Glomerular visceral epithelial cell (primary cell): ENCODE measurements at regions not wholly inside any gene's neighbourhood (a gene's known extent, or its start where the extent isn't known, plus 50 kb on each side); places are given as distances from the start of the nearest gene placed in this dataset.
"Not testable (repeated sequence)": the region's sequence is repeated elsewhere in the genome, so short reads cannot be mapped to it uniquely, and the experiment has no call there.

Experiments used
- DNase-seq: peaks from one replicate; pipeline ENCODE4 v3.0.0-alpha.2; 2016; ENCODE audit errors: extremely low spot score

GRCh38 chr6:28623242-28623641, 97.6 kb downstream of the GPX5 start:
- DNase-seq = not testable (repeated sequence)

- not testable (repeated sequence) for DNase-seq
Measured at GRCh38 chr6:28626386-28626785, 100.7 kb downstream of the GPX5 start.

GRCh38 chr6:28632326-28632851, 106.7 kb downstream of the GPX5 start:
- DNase-seq = no peak

DNA sequence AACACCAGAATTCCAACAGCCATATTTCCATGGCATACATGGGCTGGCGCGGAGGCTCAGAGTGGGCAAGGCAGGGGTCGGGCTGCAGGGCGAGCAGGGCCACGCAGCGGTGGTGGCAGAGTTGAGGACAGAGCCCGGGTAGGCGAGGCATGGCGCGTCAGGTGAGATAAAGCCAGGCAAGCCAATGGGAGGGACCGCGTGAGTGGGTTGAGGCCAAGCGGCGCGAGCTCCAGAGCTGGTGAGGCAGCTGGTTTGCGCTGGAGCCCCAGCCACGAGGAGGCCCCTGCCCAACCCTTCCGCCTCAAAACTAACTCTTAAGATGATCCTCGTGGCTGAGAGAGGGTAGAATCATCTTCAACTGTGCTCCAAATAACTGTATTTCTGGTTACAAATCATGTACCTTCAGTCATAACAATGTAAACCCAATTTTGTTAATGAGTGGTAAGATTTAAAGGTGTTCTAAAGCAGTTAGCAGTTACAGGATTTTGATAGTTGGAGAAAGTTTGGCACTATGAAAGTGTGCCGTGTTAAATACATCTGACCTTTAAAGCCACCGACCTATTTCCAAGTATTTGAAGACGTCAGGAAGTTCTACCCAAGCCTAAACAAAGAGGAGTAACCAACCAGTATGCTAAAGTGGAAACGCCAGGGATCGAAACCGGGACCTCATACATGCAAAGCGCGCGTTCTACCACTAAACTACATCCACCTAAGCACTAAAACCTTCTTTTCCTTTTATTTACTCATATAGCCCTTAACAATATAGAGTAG, 107.9 kb downstream of the GPX5 start:
- no peak for DNase-seq

GRCh38 chr6:28634411-28634760, 108.7 kb downstream of the GPX5 start:
- DNase-seq = no peak

- DNase-seq = no peak
Measured at GRCh38 chr6:28634761-28635546, 109.3 kb downstream of the GPX5 start.

GRCh38 chr6:28635547-28636158, 110.0 kb downstream of the GPX5 start:
- DNase-seq = no peak

DNA sequence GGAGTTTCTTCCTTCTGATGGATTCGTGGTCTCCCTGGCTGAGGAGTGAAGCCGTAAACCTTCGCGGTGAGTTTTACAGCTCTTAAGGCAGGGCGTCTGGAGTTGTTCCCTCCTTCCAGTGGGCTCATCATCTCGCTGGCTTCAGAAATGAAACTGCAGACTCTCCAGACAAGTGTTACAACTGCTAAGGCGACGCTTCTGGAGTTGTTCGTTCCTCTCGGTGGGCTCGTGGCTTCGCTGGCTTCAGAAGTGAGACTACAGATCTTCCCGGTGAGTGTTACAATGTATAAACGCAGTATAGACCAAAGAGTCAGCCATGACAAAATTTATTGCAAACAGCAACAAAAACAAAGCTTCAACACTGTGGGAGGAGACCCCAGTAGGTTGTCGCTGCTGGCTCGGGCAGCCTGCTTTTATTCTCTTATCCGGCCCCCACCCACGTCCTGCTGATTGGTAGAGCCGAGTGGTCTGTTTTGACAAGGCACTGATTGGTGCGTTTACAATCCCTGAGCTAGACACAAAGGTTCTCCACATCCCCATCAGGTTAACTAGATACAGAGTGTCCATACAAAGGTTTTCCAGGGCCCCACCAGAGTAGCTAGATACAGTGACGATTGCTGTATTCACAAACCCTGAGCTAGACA, 113.2 kb downstream of the GPX5 start:
- DNase-seq = no peak

- not testable (repeated sequence) for DNase-seq
Measured at GRCh38 chr6:28639445-28640290, 114.0 kb downstream of the GPX5 start.

- peak; percentile 31 for DNase-seq
Measured at GRCh38 chr6:28643017-28643740, 117.5 kb downstream of the GPX5 start.

DNA sequence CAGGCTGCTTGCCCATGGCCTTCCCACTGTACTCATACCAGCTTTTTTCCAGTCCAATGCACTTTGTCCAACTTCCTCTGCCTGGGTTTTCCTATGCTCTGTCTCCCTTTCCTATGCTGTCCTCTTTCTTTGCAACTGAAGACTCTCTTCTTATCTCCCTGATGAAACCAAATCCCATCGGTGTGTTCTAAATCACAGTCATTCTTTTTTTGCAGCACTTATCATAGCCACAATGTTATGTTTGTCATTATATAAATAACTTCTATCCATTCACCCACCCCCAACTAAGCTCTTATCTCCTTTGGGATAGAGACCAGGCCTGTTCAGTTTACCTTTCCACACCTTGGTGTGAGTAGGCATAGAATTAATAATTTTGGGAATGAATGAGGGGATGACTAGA, 121.0 kb downstream of the GPX5 start:
- DNase-seq = no peak

GRCh38 chr6:28648035-28648877, 122.6 kb downstream of the GPX5 start:
- DNase-seq = peak; percentile 86

DNA sequence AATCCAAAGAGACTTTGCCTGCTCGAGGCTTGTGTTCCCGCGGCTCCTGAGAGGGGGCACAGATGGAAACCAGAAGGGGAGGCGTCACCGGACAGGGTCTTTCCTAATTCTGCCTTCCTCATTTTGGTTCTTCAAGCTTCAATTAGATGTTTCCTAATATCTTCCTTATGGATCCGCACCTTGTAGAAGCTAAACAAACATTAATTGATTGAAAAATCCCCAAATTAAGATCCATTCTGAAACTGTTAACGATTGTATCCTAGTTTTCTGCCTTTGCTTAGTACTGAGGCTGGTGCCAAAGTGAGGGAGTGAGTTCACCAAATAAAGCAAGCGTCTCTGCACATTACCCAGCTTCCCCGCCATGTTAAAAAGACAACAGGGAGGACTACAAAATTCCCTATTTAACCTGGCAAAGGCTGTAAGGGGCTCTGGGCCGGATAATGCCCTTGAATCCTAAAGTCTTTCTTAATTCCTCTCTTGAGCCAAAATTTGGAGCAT, 123.2 kb downstream of the GPX5 start:
- no peak for DNase-seq

DNA sequence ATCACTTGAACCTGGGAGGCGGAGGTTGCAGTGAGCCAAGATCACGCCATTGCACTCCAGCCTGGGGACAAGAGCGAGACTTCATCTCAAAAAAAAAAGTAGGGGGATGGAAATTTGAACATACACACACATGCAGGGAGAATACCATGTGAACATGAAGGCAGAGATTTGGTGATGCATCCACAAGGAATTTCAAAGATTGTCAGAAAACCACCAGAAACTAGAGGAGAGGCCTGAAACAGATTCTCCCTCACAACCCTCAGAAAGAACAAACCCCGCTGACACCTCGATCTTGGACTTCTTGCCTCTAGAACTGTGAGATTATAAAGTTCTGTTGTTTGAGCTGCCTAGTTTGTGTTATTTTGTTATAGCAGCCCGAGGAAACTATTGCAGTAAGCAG, 125.5 kb downstream of the GPX5 start:
- no peak for DNase-seq

DNA sequence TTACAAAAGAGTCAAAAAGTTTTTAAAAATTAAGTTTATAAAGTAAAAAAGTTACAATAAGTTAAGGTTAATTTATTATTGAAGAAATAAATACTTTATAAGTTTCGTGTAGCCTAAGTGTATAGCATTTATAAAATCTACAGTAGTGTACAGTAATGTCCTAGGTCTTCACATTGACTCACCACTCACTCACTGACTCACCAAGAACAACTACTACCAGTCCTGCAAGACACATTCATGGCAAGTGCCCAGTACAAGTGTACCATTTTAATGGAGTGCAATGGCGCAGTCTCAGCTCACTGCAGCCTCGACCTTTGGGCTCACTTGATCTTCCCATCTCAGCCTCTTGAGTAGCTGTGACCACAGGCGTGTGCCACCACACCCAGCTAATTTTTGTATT, 128.2 kb downstream of the GPX5 start:
- DNase-seq = no peak

GRCh38 chr6:28655164-28655563, 129.5 kb downstream of the GPX5 start:
- no peak for DNase-seq

GRCh38 chr6:28656715-28657114, 131.0 kb downstream of the GPX5 start:
- no peak for DNase-seq

DNA sequence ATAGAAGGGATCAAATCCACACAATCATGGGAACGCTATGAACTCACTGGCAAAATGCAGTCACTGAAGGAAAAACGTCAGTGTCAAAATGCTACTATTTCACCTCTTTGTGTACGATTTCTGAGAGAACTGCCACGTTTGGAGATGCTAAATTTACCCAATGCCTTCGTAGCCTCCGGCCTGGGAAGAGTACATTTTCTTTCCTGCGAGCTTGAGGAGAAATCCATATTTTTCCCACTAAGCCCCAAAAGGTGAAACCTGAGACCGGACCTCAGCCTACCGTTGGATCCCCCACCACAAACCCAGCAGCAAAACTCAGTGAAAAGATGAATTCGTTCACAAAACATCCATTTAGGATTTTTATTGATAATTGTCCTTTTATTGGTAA, 131.7 kb downstream of the GPX5 start:
- no peak for DNase-seq

- peak; percentile 73 for DNase-seq
Measured at GRCh38 chr6:28657769-28658465, 132.2 kb downstream of the GPX5 start.
